ENCODE measurements at regions not wholly inside any gene's neighbourhood (a gene's known extent, or its start where the extent isn't known, plus 50 kb on each side); places are given as distances from the start of the nearest gene placed in this dataset.

GRCh38 chr17:54505404-54505803, 395.2 kb upstream of the TOM1L1 start:
- H3K27ac ChIP-seq (ENCODE audit: low read depth, low read length), result no peak overlapping the region
- no peaks in the 10 kb centered on the region for H3K4me1 ChIP-seq (replicated peaks in 1 of 4; ENCODE audit: control insufficient read depth in 3 of 4, insufficient read depth in 4 of 4, low read length in 3 of 4)
- H3K23ac ChIP-seq (ENCODE audit: insufficient read length), result no peak overlapping the region
- H2BK20ac ChIP-seq (ENCODE audit: low read length), result no peak overlapping the region
- no peaks in the 10 kb centered on the region for H4K20me1 ChIP-seq (replicated peaks in 1 of 2; ENCODE audit: control insufficient read depth in 1 of 2, insufficient read depth in 2 of 2, low read length in 2 of 2)
- H2AFZ ChIP-seq (ENCODE audit: low read length), result no peak overlapping the region
- no peak overlapping the region for H3K4ac ChIP-seq (replicated peaks; ENCODE audit: insufficient read length, low read depth, low read length)
- no peak overlapping the region for H2BK12ac ChIP-seq (ENCODE audit: low read depth, low read length)
- no peaks in the 10 kb centered on the region for H3K9me3 ChIP-seq (ENCODE audit: insufficient read depth in 2 of 2, low read depth in 1 of 2, low read length in 1 of 2)
- TF ChIP-seq SRF (IDR thresholded peaks at IDR 0.05; ENCODE audit: low read depth, low read length) (no peak), RBBP5 (IDR thresholded peaks at IDR 0.05; ENCODE audit: borderline replicate concordance, low read depth, low read length) (no peak), CEBPB (IDR thresholded peaks at IDR 0.05; ENCODE audit: low read depth, low read length) (no peak), POU5F1 (IDR thresholded peaks at IDR 0.05; ENCODE audit: low read depth, low read length) (no peak), SUZ12 (IDR thresholded peaks at IDR 0.05; ENCODE audit: low read length) (no peak), KDM4A (IDR thresholded peaks at IDR 0.05; ENCODE audit: low read depth, low read length, severe bottlenecking) (no peak), SP4 (IDR thresholded peaks at IDR 0.05; ENCODE audit: low read length) (no peak), JUN (IDR thresholded peaks at IDR 0.05; ENCODE audit: low read depth, low read length) (no peak), SP1 (IDR thresholded peaks at IDR 0.05; ENCODE audit: low read depth, low read length) (no peak), GABPA (IDR thresholded peaks at IDR 0.05; ENCODE audit: borderline replicate concordance, insufficient read depth, low read length) (no peak)
- no peak overlapping the region for H3K4me3 ChIP-seq (ENCODE audit: extremely low read depth in 1 of 4, insufficient read depth in 2 of 4, low read depth in 3 of 4, low read length in 4 of 4)
- H2AK5ac ChIP-seq (ENCODE audit: low read depth, low read length), result no peak overlapping the region
- H3K14ac ChIP-seq (ENCODE audit: insufficient read length), result no peak overlapping the region
- no peaks in the 10 kb centered on the region; a peak in 1 of 8 replicates for H3K36me3 ChIP-seq (ENCODE audit: control insufficient read depth in 2 of 4, insufficient read depth in 4 of 4, low read length in 3 of 4)
- DNase-seq (ENCODE audit: low read depth in 1 of 2, low spot score in 2 of 2) (no peak), FAIRE-seq (no peak)
- no peak overlapping the region for H4K91ac ChIP-seq (replicated peaks; ENCODE audit: insufficient read length, low read length)
- H2BK120ac ChIP-seq (replicated peaks; ENCODE audit: low read depth, low read length), result no peak overlapping the region
- H3K23me2 ChIP-seq (ENCODE audit: low read depth, low read length), result no peaks in the 10 kb centered on the region
- no peak overlapping the region for H4K8ac ChIP-seq (ENCODE audit: extremely low read depth, insufficient read depth, low read length)
- H3K4me2 ChIP-seq (ENCODE audit: insufficient read depth in 1 of 2, low read depth in 2 of 2, low read length in 2 of 2), result no peak overlapping the region
- H2BK5ac ChIP-seq (ENCODE audit: low read depth, low read length), result no peak overlapping the region
- ChIA-PET POLR2A (ENCODE audit: partially characterized antibody) (interaction anchor here (0.5 kb wide), 1 partner anchor 984 kb away, joined by 3 read pairs; no protein-coding TSS in a partner anchor), CTCF (ENCODE audit: partially characterized antibody) (interaction anchor here (0.6 to 1.1 kb wide), 2 partner anchors 17 to 973 kb away, joined by 3 read pairs; no protein-coding TSS in a partner anchor)
- no peak overlapping the region for H2BK15ac ChIP-seq (ENCODE audit: low read length)
- no peak overlapping the region for H3K18ac ChIP-seq (ENCODE audit: extremely low read depth, low read length)
- H3K9ac ChIP-seq (replicated peaks in 1 of 4; ENCODE audit: extremely low read depth in 1 of 4, low read depth in 3 of 4, low read length in 3 of 4), result no peak overlapping the region
- H3K79me1 ChIP-seq (ENCODE audit: low read depth, low read length), result no peaks in the 10 kb centered on the region
- no peak overlapping the region for H3K56ac ChIP-seq (replicated peaks; ENCODE audit: insufficient read length, low read depth, low read length)
- no peaks in the 10 kb centered on the region for H3K79me2 ChIP-seq (ENCODE audit: control insufficient read depth in 1 of 2, insufficient read depth in 2 of 2, low read length in 2 of 2)
- H3K27me3 ChIP-seq (replicated peaks in 1 of 4; ENCODE audit: control insufficient read depth in 3 of 4, extremely low read depth in 1 of 4, insufficient read depth in 3 of 4, low read length in 3 of 4), result no peaks in the 10 kb centered on the region
- H4K5ac ChIP-seq (ENCODE audit: insufficient read length, low read depth, low read length), result no peak overlapping the region
